ENCODE measurements at regions not wholly inside any gene's neighbourhood (a gene's known extent, or its start where the extent isn't known, plus 50 kb on each side); places are given as distances from the start of the nearest gene placed in this dataset.

DNA sequence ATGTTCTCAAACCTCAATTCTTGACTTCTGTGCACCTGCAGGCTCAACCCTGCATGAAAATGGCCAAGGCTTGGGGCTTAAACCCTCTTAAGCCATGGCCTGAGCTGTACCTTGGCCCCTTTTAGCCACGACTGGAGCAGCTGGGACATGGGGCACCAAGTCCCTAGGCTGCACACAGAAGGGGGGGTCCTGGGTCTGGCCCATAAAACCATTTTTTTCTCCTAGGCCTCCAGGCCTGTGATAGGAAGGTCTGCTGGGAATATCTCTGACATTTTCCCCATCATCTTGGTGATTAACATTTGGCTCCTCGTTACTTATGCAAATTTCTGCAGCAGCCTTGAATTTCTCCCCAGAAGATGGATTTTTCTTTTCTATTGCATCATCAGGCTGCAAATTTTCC is 119.4 kb upstream of the VGLL2 start:
- FAIRE-seq: no peak
- no peak overlapping the region for H3K4me3 ChIP-seq
- intact Hi-C loops (cut with DNase I): no loop called here
- 25 to 38% methylated on average over 2 of the region's 2 CpGs for WGBS, 2 donors
- no peaks in the 10 kb centered on the region for H3K36me3 ChIP-seq
- TF ChIP-seq, protein P1, sequence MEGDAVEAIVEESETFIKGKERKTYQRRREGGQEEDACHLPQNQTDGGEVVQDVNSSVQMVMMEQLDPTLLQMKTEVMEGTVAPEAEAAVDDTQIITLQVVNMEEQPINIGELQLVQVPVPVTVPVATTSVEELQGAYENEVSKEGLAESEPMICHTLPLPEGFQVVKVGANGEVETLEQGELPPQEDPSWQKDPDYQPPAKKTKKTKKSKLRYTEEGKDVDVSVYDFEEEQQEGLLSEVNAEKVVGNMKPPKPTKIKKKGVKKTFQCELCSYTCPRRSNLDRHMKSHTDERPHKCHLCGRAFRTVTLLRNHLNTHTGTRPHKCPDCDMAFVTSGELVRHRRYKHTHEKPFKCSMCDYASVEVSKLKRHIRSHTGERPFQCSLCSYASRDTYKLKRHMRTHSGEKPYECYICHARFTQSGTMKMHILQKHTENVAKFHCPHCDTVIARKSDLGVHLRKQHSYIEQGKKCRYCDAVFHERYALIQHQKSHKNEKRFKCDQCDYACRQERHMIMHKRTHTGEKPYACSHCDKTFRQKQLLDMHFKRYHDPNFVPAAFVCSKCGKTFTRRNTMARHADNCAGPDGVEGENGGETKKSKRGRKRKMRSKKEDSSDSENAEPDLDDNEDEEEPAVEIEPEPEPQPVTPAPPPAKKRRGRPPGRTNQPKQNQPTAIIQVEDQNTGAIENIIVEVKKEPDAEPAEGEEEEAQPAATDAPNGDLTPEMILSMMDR (IDR thresholded peaks at IDR 0.05): no peak
- no peaks in the 10 kb centered on the region for H3K9me3 ChIP-seq
- H3K27me3 ChIP-seq: no peaks in the 10 kb centered on the region
- no peak overlapping the region for H3K27ac ChIP-seq
- no peak for ATAC-seq
- no peak for DNase-seq
- H3K4me1 ChIP-seq: no peaks in the 10 kb centered on the region

DNA sequence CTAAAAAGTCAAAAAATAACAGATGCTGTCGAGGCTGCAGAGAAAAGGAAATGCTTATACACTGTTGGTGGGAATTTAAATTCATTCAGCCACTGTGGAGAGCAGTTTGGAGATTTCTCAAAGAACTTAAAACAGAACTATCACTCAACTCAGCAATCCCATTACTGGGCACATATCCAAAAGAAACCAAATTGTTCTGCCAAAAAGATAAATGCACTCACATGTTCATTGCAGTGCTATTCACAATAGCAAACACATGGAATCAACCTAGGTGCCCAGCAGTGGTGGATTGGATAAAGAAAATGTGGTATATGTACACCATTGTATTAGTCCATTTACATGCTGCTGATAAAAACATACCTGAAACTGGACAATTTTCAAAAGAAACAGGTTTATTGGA is 116.0 kb upstream of the VGLL2 start:
- WGBS, 2 donors: 16 to 52% methylated on average over 1 of the region's 1 CpG
- Histone ChIP-seq H3K27me3 (no peaks in the 10 kb centered on the region), H3K27ac (no peak overlapping the region), H3K9me3 (no peaks in the 10 kb centered on the region), H3K36me3 (no peaks in the 10 kb centered on the region), H3K4me1 (no peaks in the 10 kb centered on the region), H3K4me3 (no peak overlapping the region)
- FAIRE-seq: no peak
- ATAC-seq: no peak
- intact Hi-C loops (cut with DNase I): no loop called here
- TF ChIP-seq, protein P1 (IDR thresholded peaks at IDR 0.05): no peak
- no peak for DNase-seq

DNA sequence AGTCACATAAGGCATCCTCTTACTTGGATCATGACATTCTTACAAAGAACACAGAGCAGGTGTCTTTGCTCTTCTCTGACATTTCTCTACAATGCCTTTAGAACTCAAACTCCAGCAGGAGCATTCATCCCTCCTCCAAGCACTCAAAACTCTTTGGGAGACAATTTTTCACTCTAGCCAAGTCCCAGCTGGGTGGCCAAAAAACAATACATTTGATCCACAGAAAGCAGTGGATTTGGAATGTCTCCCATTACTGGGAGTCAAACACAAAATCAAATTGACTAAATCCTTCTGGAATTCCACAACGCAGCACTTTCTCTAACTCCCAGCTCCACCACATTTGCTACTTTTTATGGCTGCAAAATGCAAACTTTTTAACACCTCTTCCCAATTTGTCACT is 108.6 kb upstream of the VGLL2 start:
- WGBS, 2 donors: 28 to 42% methylated on average over 1 of the region's 1 CpG
- ATAC-seq: no peak
- no peaks in the 10 kb centered on the region for H3K4me1 ChIP-seq
- peaks cover 0 to 3% (median 0%) of the 10 kb centered on the region in 4 donors for H3K27me3 ChIP-seq
- H3K9me3 ChIP-seq: no peaks in the 10 kb centered on the region
- DNase-seq: no peak
- no peak overlapping the region for H3K4me3 ChIP-seq
- intact Hi-C loops (cut with DNase I): no loop called here
- no peak for FAIRE-seq
- TF ChIP-seq, protein P1 (IDR thresholded peaks at IDR 0.05): no peak
- H3K36me3 ChIP-seq: no peaks in the 10 kb centered on the region
- H3K27ac ChIP-seq: no peak overlapping the region

DNA sequence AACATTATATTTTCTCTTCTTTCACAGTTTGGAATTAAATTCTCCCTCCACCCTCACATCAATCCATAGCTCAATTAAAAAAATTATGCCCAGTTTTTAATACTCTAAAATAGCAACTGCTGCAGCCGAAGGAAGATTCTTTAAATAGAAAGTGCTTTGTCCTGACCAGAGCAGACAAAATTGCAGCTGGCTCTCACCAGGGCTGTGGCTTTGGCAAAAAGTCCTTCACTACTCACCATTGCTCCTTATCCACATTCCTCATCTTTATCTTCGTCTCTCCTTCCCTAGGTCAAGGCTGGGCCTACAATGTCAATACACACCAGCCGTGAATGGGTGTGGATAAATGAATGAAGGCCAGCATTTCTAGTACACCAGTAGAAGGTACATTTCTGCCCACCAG is 107.9 kb upstream of the VGLL2 start:
- FAIRE-seq: no peak
- 18% methylated on average over 3 of the region's 3 CpGs for WGBS, 2 donors
- Histone ChIP-seq H3K27ac (no peak overlapping the region), H3K4me1 (no peaks in the 10 kb centered on the region), H3K9me3 (no peaks in the 10 kb centered on the region), H3K36me3 (no peaks in the 10 kb centered on the region), H3K27me3 (peaks cover 0 to 3% (median 0%) of the 10 kb centered on the region in 4 donors), H3K4me3 (no peak overlapping the region)
- intact Hi-C loops (cut with DNase I): no loop called here
- TF ChIP-seq, protein P1 (IDR thresholded peaks at IDR 0.05): no peak
- no peak for ATAC-seq
- DNase-seq: no peak

DNA sequence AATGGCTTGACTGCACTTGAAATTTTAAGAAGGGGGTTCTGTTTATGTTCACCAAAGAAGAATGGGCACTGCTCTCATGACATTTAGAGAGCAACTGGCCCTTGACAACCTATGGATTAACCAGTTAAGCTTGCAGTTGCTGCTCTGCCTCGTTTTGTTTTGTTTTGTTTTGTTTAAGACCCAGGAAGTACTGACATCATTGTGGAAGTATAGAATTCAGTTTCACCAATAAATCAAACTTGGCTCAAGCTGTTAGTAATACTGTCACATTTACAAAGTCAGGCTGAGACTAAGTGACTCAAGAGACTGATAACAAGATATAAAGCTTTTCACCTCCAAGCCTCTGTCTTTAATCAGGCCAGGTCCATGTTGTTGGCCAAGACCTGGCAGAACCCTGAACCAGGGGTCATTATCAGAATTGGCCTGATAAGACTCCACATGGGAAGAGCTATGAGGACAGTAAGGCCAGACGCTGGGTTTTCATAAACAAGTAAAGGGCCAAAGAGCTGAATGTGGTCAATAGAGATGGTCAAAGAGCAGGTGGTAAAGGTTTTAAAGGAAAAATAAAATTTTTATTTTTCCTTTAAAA is 99.4 kb upstream of the VGLL2 start:
- WGBS, 2 donors: 21 to 34% methylated on average over 2 of the region's 2 CpGs
- Histone ChIP-seq H3K4me1 (no peaks in the 10 kb centered on the region), H3K9me3 (no peaks in the 10 kb centered on the region), H3K27ac (no peak overlapping the region), H3K4me3 (no peak overlapping the region), H3K36me3 (no peaks in the 10 kb centered on the region), H3K27me3 (no peaks in the 10 kb centered on the region)
- intact Hi-C loops (cut with DNase I): no loop called here
- ATAC-seq: no peak
- TF ChIP-seq, protein P1 (IDR thresholded peaks at IDR 0.05): no peak
- FAIRE-seq: no peak
- DNase-seq: no peak
